Brain microvascular endothelial cell (primary cell): ENCODE measurements at regions not wholly inside any gene's neighbourhood (a gene's known extent, or its start where the extent isn't known, plus 50 kb on each side); places are given as distances from the start of the nearest gene placed in this dataset.

Source experiments
- DNase-seq: peaks from one replicate; pipeline ENCODE4 v3.0.0-alpha.2; 2020
- H3K27ac ChIP-seq: fragments of 250-450 bp; sonication (Bioruptor Pico); 2 replicates; pipeline ENCODE4 v1.5.1; 2020; ENCODE audit warnings: mild to moderate bottlenecking, moderate library complexity
- H3K27me3 ChIP-seq: fragments of 250-450 bp; sonication (Bioruptor Pico); replicated peaks from 2 replicates; pipeline ENCODE4 v1.5.1; 2020; ENCODE audit warnings: mild to moderate bottlenecking
- H3K36me3 ChIP-seq: fragments of 250-450 bp; sonication (Bioruptor Pico); replicated peaks from 2 replicates; pipeline ENCODE4 v1.5.1; 2020; ENCODE audit warnings: mild to moderate bottlenecking
- H3K4me3 ChIP-seq: 2 replicates; pipeline ENCODE4 v1.5.1; 2011; ENCODE audit warnings: low read depth, mild to moderate bottlenecking, control low read depth, low read length, moderate library complexity
- in situ Hi-C: cut with HindIII; loops from 2 replicates; pipeline ENCODE4 v1.10.0; 2017; ENCODE audit warnings: low sequenced_read_pairs, low pct_ligation_motif_present
- TF ChIP-seq, protein P1 (sequence below): IDR thresholded peaks from 2 replicates; pipeline ENCODE4 v1.5.1; 2011; ENCODE audit warnings: low read depth, mild to moderate bottlenecking, moderate library complexity, low read length, control low read depth, inconsistent platforms; ENCODE audit errors: missing control alignments

DNA sequence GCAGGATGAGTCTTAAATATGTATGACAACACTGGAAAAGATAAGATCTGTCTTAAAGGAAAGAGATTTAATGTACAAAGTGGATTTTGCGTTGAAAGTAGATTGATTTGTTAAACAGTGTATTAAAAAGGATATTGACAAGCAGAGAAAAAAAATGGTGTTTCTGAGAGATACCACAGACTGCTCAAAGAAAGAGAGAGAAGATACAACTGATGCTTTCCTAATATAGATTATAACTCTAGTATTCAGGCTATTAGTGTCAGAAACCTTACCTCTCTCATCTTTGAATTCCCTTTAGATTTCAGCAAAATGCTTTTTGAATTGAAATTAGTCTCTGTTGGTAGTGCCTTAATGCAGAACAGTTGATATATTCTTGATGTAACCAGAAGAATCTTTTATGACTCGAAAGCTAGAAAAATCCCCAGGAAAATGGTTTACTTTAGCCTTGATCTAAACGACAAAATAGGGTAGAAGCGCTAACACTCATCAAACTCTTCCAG is 550.7 kb downstream of the INHBA start:
- no peak overlapping the region for H3K4me3 ChIP-seq
- DNase-seq, result no peak
- TF ChIP-seq, protein P1, sequence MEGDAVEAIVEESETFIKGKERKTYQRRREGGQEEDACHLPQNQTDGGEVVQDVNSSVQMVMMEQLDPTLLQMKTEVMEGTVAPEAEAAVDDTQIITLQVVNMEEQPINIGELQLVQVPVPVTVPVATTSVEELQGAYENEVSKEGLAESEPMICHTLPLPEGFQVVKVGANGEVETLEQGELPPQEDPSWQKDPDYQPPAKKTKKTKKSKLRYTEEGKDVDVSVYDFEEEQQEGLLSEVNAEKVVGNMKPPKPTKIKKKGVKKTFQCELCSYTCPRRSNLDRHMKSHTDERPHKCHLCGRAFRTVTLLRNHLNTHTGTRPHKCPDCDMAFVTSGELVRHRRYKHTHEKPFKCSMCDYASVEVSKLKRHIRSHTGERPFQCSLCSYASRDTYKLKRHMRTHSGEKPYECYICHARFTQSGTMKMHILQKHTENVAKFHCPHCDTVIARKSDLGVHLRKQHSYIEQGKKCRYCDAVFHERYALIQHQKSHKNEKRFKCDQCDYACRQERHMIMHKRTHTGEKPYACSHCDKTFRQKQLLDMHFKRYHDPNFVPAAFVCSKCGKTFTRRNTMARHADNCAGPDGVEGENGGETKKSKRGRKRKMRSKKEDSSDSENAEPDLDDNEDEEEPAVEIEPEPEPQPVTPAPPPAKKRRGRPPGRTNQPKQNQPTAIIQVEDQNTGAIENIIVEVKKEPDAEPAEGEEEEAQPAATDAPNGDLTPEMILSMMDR, result no peak
- H3K36me3 ChIP-seq, result no peaks in the 10 kb centered on the region
- in situ Hi-C loops, result no loop called here
- H3K27me3 ChIP-seq, result no peaks in the 10 kb centered on the region
- no peak overlapping the region for H3K27ac ChIP-seq

- no peak for DNase-seq
- Histone ChIP-seq H3K27me3 (no peaks in the 10 kb centered on the region), H3K27ac (no peak overlapping the region), H3K4me3 (no peak overlapping the region), H3K36me3 (no peaks in the 10 kb centered on the region)
- TF ChIP-seq, protein P1, result no peak
- in situ Hi-C loops, result no loop called here
Observed at GRCh38 chr7:41149576-41149975, 553.3 kb downstream of the INHBA start.

- peak; percentile 82 for DNase-seq
- Histone ChIP-seq H3K4me3 (no peak overlapping the region), H3K27ac (peak overlapping the region; percentile 38), H3K36me3 (no peaks in the 10 kb centered on the region), H3K27me3 (no peaks in the 10 kb centered on the region)
- TF ChIP-seq, protein P1, result no peak
- in situ Hi-C loops, result no loop called here
Observed at GRCh38 chr7:41148521-41148951, 554.4 kb downstream of the INHBA start.

DNA sequence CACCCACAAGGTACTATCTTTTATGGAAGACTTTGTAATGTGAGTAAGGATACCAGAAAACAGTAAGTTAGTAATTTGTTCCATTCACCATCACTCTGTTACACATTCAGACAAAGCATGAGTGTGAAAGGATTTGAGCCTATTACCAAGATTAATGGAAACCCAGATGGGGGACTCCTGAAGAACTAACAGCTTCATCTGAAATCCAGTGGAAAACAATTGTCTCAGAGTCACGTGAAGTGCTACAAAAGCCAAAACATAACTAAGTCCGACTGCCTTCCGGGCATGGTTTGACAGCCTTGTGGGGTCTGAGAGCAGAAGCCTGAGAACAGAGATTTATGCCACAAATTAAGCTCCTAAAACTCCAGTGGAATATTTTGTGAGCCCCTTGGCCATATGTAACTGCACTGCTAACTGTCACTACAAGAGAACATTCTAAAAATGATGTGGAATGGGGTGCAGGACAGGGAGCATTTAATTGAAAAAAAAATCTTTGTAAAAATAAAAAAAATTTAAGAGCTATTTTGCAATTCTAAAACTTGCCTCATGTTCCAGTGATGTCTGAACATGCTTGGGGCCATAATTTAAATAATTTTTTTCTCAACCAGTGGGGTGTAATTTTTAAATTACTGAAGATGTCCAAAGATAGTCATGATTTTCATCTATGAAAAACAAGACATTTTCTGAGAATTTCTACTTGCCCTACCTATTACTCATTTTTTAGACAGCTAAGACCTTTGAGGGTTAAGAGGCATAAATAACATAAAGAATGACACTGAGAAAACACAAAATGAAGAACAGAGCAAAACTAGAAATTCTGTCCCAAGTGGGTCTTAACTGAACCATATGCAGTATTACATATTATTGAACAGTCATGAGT is 555.0 kb downstream of the INHBA start:
- peak overlapping the region; percentile 38 for H3K27ac ChIP-seq
- no peaks in the 10 kb centered on the region for H3K27me3 ChIP-seq
- no peak for DNase-seq
- no peaks in the 10 kb centered on the region for H3K36me3 ChIP-seq
- in situ Hi-C loops, result no loop called here
- TF ChIP-seq, protein P1, result no peak
- no peak overlapping the region for H3K4me3 ChIP-seq

DNA sequence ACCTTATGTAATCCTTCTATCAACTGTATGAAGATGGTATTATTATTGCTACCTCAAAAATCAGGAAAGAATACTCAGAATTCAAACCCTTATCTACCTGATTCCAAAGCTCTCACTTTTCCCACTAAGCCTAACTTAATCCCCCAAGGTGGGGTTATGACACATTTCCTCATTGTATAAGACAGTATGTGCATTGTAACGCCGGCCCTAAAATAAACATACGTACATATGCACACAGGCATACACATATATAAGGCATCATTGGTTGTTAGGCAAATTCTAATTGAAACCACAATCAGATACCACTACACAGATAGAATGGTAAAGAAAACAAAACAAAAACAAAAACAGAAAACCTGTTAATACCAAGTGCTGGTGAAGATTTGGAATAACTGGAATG is 556.5 kb downstream of the INHBA start:
- no peaks in the 10 kb centered on the region for H3K36me3 ChIP-seq
- in situ Hi-C loops, result no loop called here
- no peak for DNase-seq
- TF ChIP-seq, protein P1, result no peak
- no peaks in the 10 kb centered on the region for H3K27me3 ChIP-seq
- no peak overlapping the region for H3K4me3 ChIP-seq
- H3K27ac ChIP-seq, result no peak overlapping the region

DNA sequence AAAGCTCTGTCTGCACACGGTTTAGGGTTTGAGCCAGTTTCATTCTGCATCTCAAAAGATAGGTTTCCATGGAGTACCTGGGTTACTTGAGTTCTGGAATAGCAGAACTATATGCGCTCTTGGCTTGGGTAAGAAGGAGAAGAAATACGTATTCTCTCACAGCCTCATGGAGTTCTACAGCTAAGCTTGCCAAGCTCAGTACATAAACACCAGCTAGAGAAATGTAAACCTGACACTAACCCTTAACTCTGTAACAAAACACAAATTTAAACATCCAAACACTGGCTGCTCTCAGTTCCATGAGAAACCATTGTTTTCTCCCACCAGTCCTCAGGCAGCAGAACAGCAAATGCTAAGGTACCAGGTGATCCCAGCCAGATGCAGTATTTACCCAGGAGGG is 557.2 kb downstream of the INHBA start:
- no peak for DNase-seq
- TF ChIP-seq, protein P1, result no peak
- Histone ChIP-seq H3K36me3 (no peaks in the 10 kb centered on the region), H3K27ac (no peak overlapping the region), H3K27me3 (no peaks in the 10 kb centered on the region), H3K4me3 (no peak overlapping the region)
- in situ Hi-C loops, result no loop called here
